Ishikawa (cell line): ENCODE measurements at regions not wholly inside any gene's neighbourhood (a gene's known extent, or its start where the extent isn't known, plus 50 kb on each side); places are given as distances from the start of the nearest gene placed in this dataset.

ENCODE experiments used
- CEBPB ChIP-seq: IDR thresholded peaks from 2 replicates; pipeline ENCODE4 v1.6.1; 2012
- EGR1 ChIP-seq: IDR thresholded peaks from 2 replicates; pipeline ENCODE4 v1.6.1; 2012
- EP300 ChIP-seq: IDR thresholded peaks from 2 replicates; pipeline ENCODE4 v1.6.1; 2012; ENCODE audit warnings: borderline replicate concordance
- FOXM1 ChIP-seq: IDR thresholded peaks from 2 replicates; pipeline ENCODE4 v1.6.1; 2012; ENCODE audit warnings: low read depth, borderline replicate concordance
- RAD21 ChIP-seq: IDR thresholded peaks from 2 replicates; pipeline ENCODE4 v1.6.1; 2012; ENCODE audit warnings: low read depth
- TAF1 ChIP-seq: IDR thresholded peaks from 2 replicates; pipeline ENCODE4 v1.6.1; 2012; ENCODE audit warnings: low read depth, mild to moderate bottlenecking
- TCF12 ChIP-seq: IDR thresholded peaks from 2 replicates; pipeline ENCODE4 v1.6.1; 2012; ENCODE audit warnings: low read depth
- ZBTB7A ChIP-seq: IDR thresholded peaks from 2 replicates; pipeline ENCODE4 v1.6.1; 2012; ENCODE audit warnings: low read depth
- TF ChIP-seq, protein P1 (sequence below): IDR thresholded peaks from 2 replicates; pipeline ENCODE4 v1.6.1; 2012
- TF ChIP-seq, protein P2 (sequence below): IDR thresholded peaks from 2 replicates; pipeline ENCODE4 v1.6.1; 2012; ENCODE audit warnings: low read depth, mild to moderate bottlenecking

DNA sequence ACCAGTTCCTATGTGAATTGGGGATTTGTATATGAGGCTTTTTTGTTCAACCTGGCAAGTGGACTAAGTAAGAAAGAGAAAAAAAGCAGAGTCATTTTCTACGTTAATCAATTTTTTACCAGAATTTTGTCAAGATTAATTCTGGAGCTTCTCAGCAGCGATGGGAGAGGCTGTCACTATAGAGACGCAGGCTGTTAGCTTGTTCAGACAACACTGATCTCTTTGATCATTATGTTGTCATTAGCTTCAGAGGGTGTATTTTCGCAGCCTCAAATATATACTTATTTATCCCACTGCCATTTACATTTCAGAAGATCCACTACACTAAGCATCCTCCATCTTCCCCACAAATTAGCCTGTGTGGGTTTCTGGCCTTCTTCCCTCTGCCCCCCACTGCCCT, 196.7 kb upstream of the PFKP start:
- TF ChIP-seq, protein P1, sequence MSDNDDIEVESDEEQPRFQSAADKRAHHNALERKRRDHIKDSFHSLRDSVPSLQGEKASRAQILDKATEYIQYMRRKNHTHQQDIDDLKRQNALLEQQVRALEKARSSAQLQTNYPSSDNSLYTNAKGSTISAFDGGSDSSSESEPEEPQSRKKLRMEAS, result no peak
- TF ChIP-seq RAD21, result no peak
- TF ChIP-seq, protein P2, sequence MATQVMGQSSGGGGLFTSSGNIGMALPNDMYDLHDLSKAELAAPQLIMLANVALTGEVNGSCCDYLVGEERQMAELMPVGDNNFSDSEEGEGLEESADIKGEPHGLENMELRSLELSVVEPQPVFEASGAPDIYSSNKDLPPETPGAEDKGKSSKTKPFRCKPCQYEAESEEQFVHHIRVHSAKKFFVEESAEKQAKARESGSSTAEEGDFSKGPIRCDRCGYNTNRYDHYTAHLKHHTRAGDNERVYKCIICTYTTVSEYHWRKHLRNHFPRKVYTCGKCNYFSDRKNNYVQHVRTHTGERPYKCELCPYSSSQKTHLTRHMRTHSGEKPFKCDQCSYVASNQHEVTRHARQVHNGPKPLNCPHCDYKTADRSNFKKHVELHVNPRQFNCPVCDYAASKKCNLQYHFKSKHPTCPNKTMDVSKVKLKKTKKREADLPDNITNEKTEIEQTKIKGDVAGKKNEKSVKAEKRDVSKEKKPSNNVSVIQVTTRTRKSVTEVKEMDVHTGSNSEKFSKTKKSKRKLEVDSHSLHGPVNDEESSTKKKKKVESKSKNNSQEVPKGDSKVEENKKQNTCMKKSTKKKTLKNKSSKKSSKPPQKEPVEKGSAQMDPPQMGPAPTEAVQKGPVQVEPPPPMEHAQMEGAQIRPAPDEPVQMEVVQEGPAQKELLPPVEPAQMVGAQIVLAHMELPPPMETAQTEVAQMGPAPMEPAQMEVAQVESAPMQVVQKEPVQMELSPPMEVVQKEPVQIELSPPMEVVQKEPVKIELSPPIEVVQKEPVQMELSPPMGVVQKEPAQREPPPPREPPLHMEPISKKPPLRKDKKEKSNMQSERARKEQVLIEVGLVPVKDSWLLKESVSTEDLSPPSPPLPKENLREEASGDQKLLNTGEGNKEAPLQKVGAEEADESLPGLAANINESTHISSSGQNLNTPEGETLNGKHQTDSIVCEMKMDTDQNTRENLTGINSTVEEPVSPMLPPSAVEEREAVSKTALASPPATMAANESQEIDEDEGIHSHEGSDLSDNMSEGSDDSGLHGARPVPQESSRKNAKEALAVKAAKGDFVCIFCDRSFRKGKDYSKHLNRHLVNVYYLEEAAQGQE, result no peak
- no peak for TF ChIP-seq ZBTB7A
- no peak for TF ChIP-seq TAF1
- no peak for TF ChIP-seq FOXM1
- no peak for TF ChIP-seq TCF12
- TF ChIP-seq CEBPB, result no peak
- no peak for TF ChIP-seq EP300
- no peak for TF ChIP-seq EGR1
